ENCODE measurements at regions not wholly inside any gene's neighbourhood (a gene's known extent, or its start where the extent isn't known, plus 50 kb on each side); places are given as distances from the start of the nearest gene placed in this dataset.

GRCh38 chr6:53446151-53446550 lies 97.4 kb upstream of the ELOVL5 start:
- TF ChIP-seq CTCF (conservative IDR thresholded peaks at IDR 0.05; ENCODE audit: low read length) (no peak), EZH2phosphoT487 (IDR thresholded peaks at IDR 0.05; ENCODE audit: borderline replicate concordance, low read depth, low read length) (no peak)
- Histone ChIP-seq H3K36me3 (ENCODE audit: insufficient read depth, low read length) (no peaks in the 10 kb centered on the region), H2AFZ (ENCODE audit: low read length) (no peak overlapping the region), H3K4me2 (ENCODE audit: low read length) (no peak overlapping the region), H4K20me1 (ENCODE audit: insufficient read depth, low read length) (no peaks in the 10 kb centered on the region), H3K4me1 (ENCODE audit: insufficient read depth, low read length, poor library complexity, severe bottlenecking) (no peaks in the 10 kb centered on the region), H3K9me2 (ENCODE audit: insufficient read depth, low read length) (no peaks in the 10 kb centered on the region), H3K9me3 (ENCODE audit: low read length) (no peaks in the 10 kb centered on the region), H3K4me3 (ENCODE audit: low read depth, low read length, poor library complexity, severe bottlenecking) (no peak overlapping the region), H3K27ac (ENCODE audit: low read depth, low read length, poor library complexity, severe bottlenecking) (no peak overlapping the region), H3K79me2 (ENCODE audit: insufficient read depth, low read depth, low read length) (no peaks in the 10 kb centered on the region)
- intact Hi-C loops (cut with micrococcal nuclease; ENCODE audit: unreplicated experiment), result no loop called here
- no TSS peak for BruUV-seq (replicated peaks)
- ChIA-PET CTCF (ENCODE audit: unreplicated experiment) (no interaction called here), POLR2A (no interaction called here)
- DNase-seq (ENCODE audit: low spot score), result no peak

GRCh38 chr6:53441761-53442160 lies 93.0 kb upstream of the ELOVL5 start:
- no TSS peak for BruUV-seq (replicated peaks)
- intact Hi-C loops (cut with micrococcal nuclease; ENCODE audit: unreplicated experiment), result no loop called here
- no peak overlapping the region for H3K27ac ChIP-seq (ENCODE audit: low read depth, low read length, poor library complexity, severe bottlenecking)
- H3K36me3 ChIP-seq (ENCODE audit: insufficient read depth, low read length), result no peaks in the 10 kb centered on the region
- H2AFZ ChIP-seq (ENCODE audit: low read length), result no peak overlapping the region
- no peaks in the 10 kb centered on the region for H3K9me3 ChIP-seq (ENCODE audit: low read length)
- POLR2A ChIA-PET, result no interaction called here
- H3K4me2 ChIP-seq (ENCODE audit: low read length), result no peak overlapping the region
- no peak for DNase-seq (ENCODE audit: low spot score)
- no peak overlapping the region for H3K4me3 ChIP-seq (ENCODE audit: low read depth, low read length, poor library complexity, severe bottlenecking)
- TF ChIP-seq CTCF (conservative IDR thresholded peaks at IDR 0.05; ENCODE audit: low read length) (no peak), EZH2phosphoT487 (IDR thresholded peaks at IDR 0.05; ENCODE audit: borderline replicate concordance, low read depth, low read length) (no peak)
- H4K20me1 ChIP-seq (ENCODE audit: insufficient read depth, low read length), result no peaks in the 10 kb centered on the region
- no peaks in the 10 kb centered on the region for H3K79me2 ChIP-seq (ENCODE audit: insufficient read depth, low read depth, low read length)
- H3K4me1 ChIP-seq (ENCODE audit: insufficient read depth, low read length, poor library complexity, severe bottlenecking), result no peaks in the 10 kb centered on the region
- no peaks in the 10 kb centered on the region for H3K9me2 ChIP-seq (ENCODE audit: insufficient read depth, low read length)
- CTCF ChIA-PET (ENCODE audit: unreplicated experiment), result no interaction called here

- ChIA-PET POLR2A (interaction anchor here (0.5 kb wide), 1 partner anchor 348 kb away, joined by 3 read pairs; no protein-coding TSS in a partner anchor), CTCF (ENCODE audit: unreplicated experiment) (no interaction called here)
- intact Hi-C loops (cut with micrococcal nuclease; ENCODE audit: unreplicated experiment), result no loop called here
- H3K27ac ChIP-seq (ENCODE audit: low read depth, low read length, poor library complexity, severe bottlenecking), result no peak overlapping the region
- H3K79me2 ChIP-seq (ENCODE audit: insufficient read depth, low read depth, low read length), result no peaks in the 10 kb centered on the region
- TF ChIP-seq CTCF (conservative IDR thresholded peaks at IDR 0.05; ENCODE audit: low read length) (no peak), EZH2phosphoT487 (IDR thresholded peaks at IDR 0.05; ENCODE audit: borderline replicate concordance, low read depth, low read length) (no peak)
- BruUV-seq (replicated peaks), result no TSS peak
- H3K9me2 ChIP-seq (ENCODE audit: insufficient read depth, low read length), result no peaks in the 10 kb centered on the region
- no peaks in the 10 kb centered on the region for H3K9me3 ChIP-seq (ENCODE audit: low read length)
- no peaks in the 10 kb centered on the region for H4K20me1 ChIP-seq (ENCODE audit: insufficient read depth, low read length)
- H3K4me3 ChIP-seq (ENCODE audit: low read depth, low read length, poor library complexity, severe bottlenecking), result no peak overlapping the region
- no peaks in the 10 kb centered on the region for H3K36me3 ChIP-seq (ENCODE audit: insufficient read depth, low read length)
- no peaks in the 10 kb centered on the region for H3K4me1 ChIP-seq (ENCODE audit: insufficient read depth, low read length, poor library complexity, severe bottlenecking)
- DNase-seq (ENCODE audit: low spot score), result no peak
- no peak overlapping the region for H3K4me2 ChIP-seq (ENCODE audit: low read length)
- no peak overlapping the region for H2AFZ ChIP-seq (ENCODE audit: low read length)
Measured at GRCh38 chr6:53441035-53441493, 92.3 kb upstream of the ELOVL5 start.

Data from OCI-LY7 (cell line).